Hippocampal formation (tissue), 2 donors: ENCODE measurements at regions not wholly inside any gene's neighbourhood (a gene's known extent, or its start where the extent isn't known, plus 50 kb on each side); places are given as distances from the start of the nearest gene placed in this dataset.
"Not testable (repeated sequence)": the region's sequence is repeated elsewhere in the genome, so short reads cannot be mapped to it uniquely, and the experiment has no call there.

ENCODE experiments used
- DNase-seq, 2 donors: peaks; one replicate each; lab custom pipeline; 2025; lab: John Stamatoyannopoulos, UW

- DNase-seq: no peak
Measured at GRCh38 chr7:88614736-88615135, 144.8 kb upstream of the ZNF804B start.

GRCh38 chr7:88610942-88611341, 148.6 kb upstream of the ZNF804B start:
- DNase-seq: no peak

GRCh38 chr7:88600695-88601094, 158.8 kb upstream of the ZNF804B start:
- DNase-seq: no peak

- no peak for DNase-seq
Measured at GRCh38 chr7:88599528-88599927, 160.0 kb upstream of the ZNF804B start.

- no peak for DNase-seq
Measured at GRCh38 chr7:88597941-88598425, 161.5 kb upstream of the ZNF804B start.

- DNase-seq: no peak
Measured at GRCh38 chr7:88590963-88591362, 168.5 kb upstream of the ZNF804B start.

GRCh38 chr7:88589927-88590326, 169.6 kb upstream of the ZNF804B start:
- DNase-seq: no peak

- DNase-seq: no peak
Measured at GRCh38 chr7:88586890-88587289, 172.6 kb upstream of the ZNF804B start.

GRCh38 chr7:88586219-88586618, 173.3 kb upstream of the ZNF804B start:
- DNase-seq: no peak

- DNase-seq: no peak
Measured at GRCh38 chr7:88576720-88577119, 182.8 kb upstream of the ZNF804B start.

GRCh38 chr7:88566162-88566729, 193.3 kb upstream of the ZNF804B start:
- no peak for DNase-seq

GRCh38 chr7:88565401-88565800, 194.1 kb upstream of the ZNF804B start:
- DNase-seq: no peak

- not testable (repeated sequence) for DNase-seq
Measured at GRCh38 chr7:88556441-88556840, 203.1 kb upstream of the ZNF804B start.

- not testable (repeated sequence) for DNase-seq
Measured at GRCh38 chr7:88554847-88555246, 204.7 kb upstream of the ZNF804B start.

GRCh38 chr7:88548399-88548798, 211.1 kb upstream of the ZNF804B start:
- no peak for DNase-seq

GRCh38 chr7:88546808-88547207, 212.7 kb upstream of the ZNF804B start:
- peak in 1 of 2 donors; percentile 4 for DNase-seq

- no peak for DNase-seq
Measured at GRCh38 chr7:88545663-88546062, 213.8 kb upstream of the ZNF804B start.

GRCh38 chr7:88540012-88540411, 219.5 kb upstream of the ZNF804B start:
- DNase-seq: no peak

GRCh38 chr7:88539518-88539917, 220.0 kb upstream of the ZNF804B start:
- DNase-seq: no peak

GRCh38 chr7:88523645-88524044, 217.0 kb upstream of the STEAP4 start:
- no peak for DNase-seq

GRCh38 chr7:88522771-88523293, 216.1 kb upstream of the STEAP4 start:
- DNase-seq: no peak

- DNase-seq: no peak
Measured at GRCh38 chr7:88516429-88516828, 209.7 kb upstream of the STEAP4 start.

GRCh38 chr7:88515301-88515700, 208.6 kb upstream of the STEAP4 start:
- DNase-seq: no peak

GRCh38 chr7:88509341-88509740, 202.6 kb upstream of the STEAP4 start:
- no peak for DNase-seq
